GM23338 (cell line): ENCODE measurements at regions not wholly inside any gene's neighbourhood (a gene's known extent, or its start where the extent isn't known, plus 50 kb on each side); places are given as distances from the start of the nearest gene placed in this dataset.

Source experiments
- ATAC-seq: fragments of 200-7000 bp; cut with Tn5 transposase; 3 replicates; pipeline ENCODE4 v1.9.1; 2020
- DNase-seq: peaks from one replicate; pipeline ENCODE4 v3.0.0-alpha.2; 2015; ENCODE audit warnings: low spot score
- H2AFZ ChIP-seq: fragments of 200-600 bp; sonication (generic); 2 replicates; pipeline ENCODE4 v1.8.0; 2016; ENCODE audit warnings: antibody characterized with exemption, mild to moderate bottlenecking, moderate library complexity
- H3F3A ChIP-seq: fragments of 200-600 bp; sonication (generic); replicated peaks from 2 replicates; pipeline ENCODE4 v1.8.0; 2017; ENCODE audit warnings: antibody characterized with exemption, mixed run types, low read depth
- H3K27ac ChIP-seq: fragments of 200-600 bp; sonication (generic); 2 replicates; pipeline ENCODE4 v1.6.1; 2016; ENCODE audit warnings: low read depth
- H3K27me3 ChIP-seq: fragments of 200-600 bp; sonication (generic); 2 replicates; pipeline ENCODE4 v1.8.0; 2016; ENCODE audit warnings: mild to moderate bottlenecking, mixed run types, moderate library complexity; ENCODE audit not compliant: insufficient read depth
- H3K36me3 ChIP-seq: fragments of 200-600 bp; sonication (generic); 2 replicates; pipeline ENCODE4 v1.8.0; 2016; ENCODE audit warnings: mild to moderate bottlenecking; ENCODE audit not compliant: insufficient read depth
- H3K4me1 ChIP-seq: fragments of 200-600 bp; sonication (generic); 2 replicates; pipeline ENCODE4 v1.8.0; 2016; ENCODE audit warnings: mild to moderate bottlenecking, moderate library complexity; ENCODE audit not compliant: insufficient read depth
- H3K4me2 ChIP-seq: fragments of 200-600 bp; sonication (generic); 2 replicates; pipeline ENCODE4 v1.7.1; 2017; ENCODE audit warnings: mixed run types
- H3K4me3 ChIP-seq: fragments of 200-600 bp; sonication (generic); 2 replicates; pipeline ENCODE4 v1.6.1; 2016; ENCODE audit warnings: mixed run types
- H3K79me2 ChIP-seq: fragments of 200-600 bp; sonication (generic); replicated peaks from 2 replicates; pipeline ENCODE4 v1.8.0; 2017; ENCODE audit warnings: mild to moderate bottlenecking; ENCODE audit not compliant: insufficient read depth
- H3K9me2 ChIP-seq: fragments of 200-600 bp; sonication (generic); 2 replicates; pipeline ENCODE4 v1.8.0; 2017; ENCODE audit not compliant: insufficient read depth
- H4K20me1 ChIP-seq: fragments of 200-600 bp; sonication (generic); replicated peaks from 2 replicates; pipeline ENCODE4 v1.8.0; 2017; ENCODE audit warnings: mild to moderate bottlenecking; ENCODE audit not compliant: insufficient read depth
- H3K27ac Mint-ChIP-seq: 2 replicates; pipeline ENCODE4 v1.8.0; 2020; ENCODE audit warnings: inconsistent platforms, mild to moderate bottlenecking, moderate library complexity, mixed read lengths
- H3K27me3 Mint-ChIP-seq: 3 replicates; pipeline ENCODE4 v1.8.0; 2022; ENCODE audit warnings: low read depth, mild to moderate bottlenecking, moderate library complexity, mixed read lengths, inconsistent platforms; ENCODE audit not compliant: insufficient read depth, poor library complexity
- H3K36me3 Mint-ChIP-seq: 3 replicates; pipeline ENCODE4 v1.8.0; 2021; ENCODE audit warnings: low read depth, mild to moderate bottlenecking, inconsistent platforms, moderate library complexity, mixed read lengths
- H3K4me1 Mint-ChIP-seq: 3 replicates; pipeline ENCODE4 v1.8.0; 2020; ENCODE audit warnings: mild to moderate bottlenecking, inconsistent platforms, mixed read lengths
- H3K4me3 Mint-ChIP-seq: 3 replicates; pipeline ENCODE4 v1.8.0; 2021; ENCODE audit warnings: moderate library complexity, mild to moderate bottlenecking, inconsistent platforms, mixed read lengths
- H3K9me3 Mint-ChIP-seq: 3 replicates; pipeline ENCODE4 v1.8.0; 2020; ENCODE audit warnings: moderate library complexity, mild to moderate bottlenecking, inconsistent platforms, mixed read lengths
- CREB1 ChIP-seq: fragments of 250-450 bp; sonication (Bioruptor Pico); IDR thresholded peaks from 2 replicates; pipeline ENCODE4 v1.5.0; 2020; ENCODE audit warnings: low read depth, mild to moderate bottlenecking, moderate library complexity
- CTCF ChIP-seq, 2 experiments: fragments of 200-600 bp in 1 of 2; sonication (generic) in 1 of 2; conservative IDR thresholded peaks; 2 replicates each; pipeline versions ENCODE4 v1.5.1 to v1.6.1; 2016 to 2017; ENCODE audit warnings: antibody characterized with exemption in 2 of 2, low read depth in 2 of 2, mild to moderate bottlenecking in 2 of 2, moderate library complexity in 1 of 2
- ETS1 ChIP-seq: IDR thresholded peaks from 2 replicates; pipeline ENCODE4 v1.6.1; 2016; ENCODE audit warnings: antibody characterized with exemption
- EZH2 ChIP-seq: fragments of 200-600 bp; sonication (generic); IDR thresholded peaks from one replicate; pipeline ENCODE4 v1.8.0; 2017; ENCODE audit warnings: antibody characterized with exemption, mild to moderate bottlenecking, low read depth; ENCODE audit not compliant: unreplicated experiment
- EZH2phosphoT487 ChIP-seq: fragments of 200-600 bp; sonication (generic); IDR thresholded peaks from one replicate; pipeline ENCODE4 v1.8.1; 2018; ENCODE audit warnings: antibody characterized with exemption; ENCODE audit not compliant: unreplicated experiment
- JUNB ChIP-seq: IDR thresholded peaks from one replicate; pipeline ENCODE4 v1.6.1; 2016; ENCODE audit warnings: antibody characterized with exemption; ENCODE audit not compliant: unreplicated experiment
- NANOG ChIP-seq: IDR thresholded peaks from 2 replicates; pipeline ENCODE4 v1.6.1; 2016; ENCODE audit warnings: antibody characterized with exemption, borderline replicate concordance
- POLR2AphosphoS5 ChIP-seq: IDR thresholded peaks from 2 replicates; pipeline ENCODE4 v1.6.1; 2016; ENCODE audit warnings: antibody characterized with exemption, low read depth
- REST ChIP-seq: IDR thresholded peaks from one replicate; pipeline ENCODE4 v1.6.1; 2018; ENCODE audit warnings: antibody characterized with exemption; ENCODE audit not compliant: unreplicated experiment
- STAT1 ChIP-seq: IDR thresholded peaks from one replicate; pipeline ENCODE4 v1.6.1; 2016; ENCODE audit warnings: antibody characterized with exemption; ENCODE audit not compliant: unreplicated experiment
- ZNF114 ChIP-seq: fragments of 250-450 bp; sonication (Bioruptor Pico); IDR thresholded peaks from 2 replicates; pipeline ENCODE4 v1.5.0; 2020; ENCODE audit warnings: mild to moderate bottlenecking, moderate library complexity
- ZNF331 ChIP-seq: fragments of 250-450 bp; sonication (Bioruptor Pico); IDR thresholded peaks from 2 replicates; pipeline ENCODE4 v1.5.0; 2020; ENCODE audit warnings: low read depth, mild to moderate bottlenecking, moderate library complexity
- ZNF462 ChIP-seq: fragments of 250-450 bp; sonication (Bioruptor Pico); IDR thresholded peaks from 2 replicates; pipeline ENCODE4 v1.5.0; 2020; ENCODE audit warnings: mild to moderate bottlenecking, moderate library complexity

GRCh38 chr13:73601708-73602107 is 532.5 kb downstream of the KLF12 start:
- Mint-ChIP-seq H3K27ac (no peak overlapping the region), H3K36me3 (no peaks in the 10 kb centered on the region), H3K4me1 (no peaks in the 10 kb centered on the region), H3K9me3 (no peaks in the 10 kb centered on the region; the same call in 1 of the 3 replicates), H3K4me3 (no peak overlapping the region), H3K27me3 (no peaks in the 10 kb centered on the region)
- Histone ChIP-seq H3K36me3 (no peaks in the 10 kb centered on the region), H3K27me3 (no peaks in the 10 kb centered on the region), H2AFZ (no peak overlapping the region), H3K9me2 (peaks cover 7% of the 10 kb centered on the region; the same call in 1 of the 2 replicates), H3K27ac (no peak overlapping the region), H3K4me1 (no peaks in the 10 kb centered on the region), H3K79me2 (no peaks in the 10 kb centered on the region), H4K20me1 (no peaks in the 10 kb centered on the region), H3K4me2 (no peak overlapping the region), H3K4me3 (no peak overlapping the region), H3F3A (no peaks in the 10 kb centered on the region)
- DNase-seq (no peak), ATAC-seq (no peak)
- TF ChIP-seq CTCF (conservative IDR thresholded peaks at IDR 0.05; ENCODE audit: low read depth in 2 of 2), result no peak
- TF ChIP-seq EZH2phosphoT487, result no peak
- TF ChIP-seq JUNB, result no peak
- no peak for TF ChIP-seq ZNF462 (CRISPR knock-in tag)
- TF ChIP-seq POLR2AphosphoS5, result no peak
- no peak for TF ChIP-seq NANOG
- no peak for TF ChIP-seq REST
- TF ChIP-seq ZNF331 (CRISPR knock-in tag), result no peak
- TF ChIP-seq STAT1, result no peak
- no peak for TF ChIP-seq ZNF114 (CRISPR knock-in tag)
- no peak for TF ChIP-seq EZH2
- TF ChIP-seq ETS1, result no peak
- TF ChIP-seq CREB1 (CRISPR knock-in tag), result no peak
